Neural progenitor cell (in vitro differentiated cells): ENCODE measurements at regions not wholly inside any gene's neighbourhood (a gene's known extent, or its start where the extent isn't known, plus 50 kb on each side); places are given as distances from the start of the nearest gene placed in this dataset.

Experiments used
- CTCF ChIP-seq: fragments of 200-600 bp; sonication (generic); IDR thresholded peaks from 2 replicates; pipeline ENCODE4 v1.5.1; 2017; ENCODE audit warnings: antibody characterized with exemption, mild to moderate bottlenecking
- EZH2 ChIP-seq: fragments of 200-600 bp; sonication (generic); IDR thresholded peaks from 2 replicates; pipeline ENCODE4 v1.6.1; 2017; ENCODE audit warnings: antibody characterized with exemption, mild to moderate bottlenecking, moderate library complexity
- EZH2phosphoT487 ChIP-seq: fragments of 200-600 bp; sonication (generic); IDR thresholded peaks from 2 replicates; pipeline ENCODE4 v1.6.1; 2017; ENCODE audit warnings: antibody characterized with exemption

- TF ChIP-seq CTCF (no peak), EZH2 (no peak), EZH2phosphoT487 (no peak)
Measured at GRCh38 chr1:71345491-71345890, 264.7 kb upstream of the ZRANB2 start.
